GM23338 (cell line): ENCODE measurements at regions not wholly inside any gene's neighbourhood (a gene's known extent, or its start where the extent isn't known, plus 50 kb on each side); places are given as distances from the start of the nearest gene placed in this dataset.

ENCODE experiments used
- ATAC-seq: fragments of 200-7000 bp; cut with Tn5 transposase; 3 replicates; pipeline ENCODE4 v1.9.1; 2020
- DNase-seq: peaks from one replicate; pipeline ENCODE4 v3.0.0-alpha.2; 2015; ENCODE audit warnings: low spot score
- H2AFZ ChIP-seq: fragments of 200-600 bp; sonication (generic); 2 replicates; pipeline ENCODE4 v1.8.0; 2016; ENCODE audit warnings: antibody characterized with exemption, mild to moderate bottlenecking, moderate library complexity
- H3F3A ChIP-seq: fragments of 200-600 bp; sonication (generic); replicated peaks from 2 replicates; pipeline ENCODE4 v1.8.0; 2017; ENCODE audit warnings: antibody characterized with exemption, mixed run types, low read depth
- H3K27ac ChIP-seq: fragments of 200-600 bp; sonication (generic); 2 replicates; pipeline ENCODE4 v1.6.1; 2016; ENCODE audit warnings: low read depth
- H3K27me3 ChIP-seq: fragments of 200-600 bp; sonication (generic); 2 replicates; pipeline ENCODE4 v1.8.0; 2016; ENCODE audit warnings: mild to moderate bottlenecking, mixed run types, moderate library complexity; ENCODE audit not compliant: insufficient read depth
- H3K36me3 ChIP-seq: fragments of 200-600 bp; sonication (generic); 2 replicates; pipeline ENCODE4 v1.8.0; 2016; ENCODE audit warnings: mild to moderate bottlenecking; ENCODE audit not compliant: insufficient read depth
- H3K4me1 ChIP-seq: fragments of 200-600 bp; sonication (generic); 2 replicates; pipeline ENCODE4 v1.8.0; 2016; ENCODE audit warnings: mild to moderate bottlenecking, moderate library complexity; ENCODE audit not compliant: insufficient read depth
- H3K4me2 ChIP-seq: fragments of 200-600 bp; sonication (generic); 2 replicates; pipeline ENCODE4 v1.7.1; 2017; ENCODE audit warnings: mixed run types
- H3K4me3 ChIP-seq: fragments of 200-600 bp; sonication (generic); 2 replicates; pipeline ENCODE4 v1.6.1; 2016; ENCODE audit warnings: mixed run types
- H3K79me2 ChIP-seq: fragments of 200-600 bp; sonication (generic); replicated peaks from 2 replicates; pipeline ENCODE4 v1.8.0; 2017; ENCODE audit warnings: mild to moderate bottlenecking; ENCODE audit not compliant: insufficient read depth
- H3K9me2 ChIP-seq: fragments of 200-600 bp; sonication (generic); 2 replicates; pipeline ENCODE4 v1.8.0; 2017; ENCODE audit not compliant: insufficient read depth
- H4K20me1 ChIP-seq: fragments of 200-600 bp; sonication (generic); replicated peaks from 2 replicates; pipeline ENCODE4 v1.8.0; 2017; ENCODE audit warnings: mild to moderate bottlenecking; ENCODE audit not compliant: insufficient read depth
- H3K27ac Mint-ChIP-seq: 2 replicates; pipeline ENCODE4 v1.8.0; 2020; ENCODE audit warnings: inconsistent platforms, mild to moderate bottlenecking, moderate library complexity, mixed read lengths
- H3K27me3 Mint-ChIP-seq: 3 replicates; pipeline ENCODE4 v1.8.0; 2022; ENCODE audit warnings: low read depth, mild to moderate bottlenecking, moderate library complexity, mixed read lengths, inconsistent platforms; ENCODE audit not compliant: insufficient read depth, poor library complexity
- H3K36me3 Mint-ChIP-seq: 3 replicates; pipeline ENCODE4 v1.8.0; 2021; ENCODE audit warnings: low read depth, mild to moderate bottlenecking, inconsistent platforms, moderate library complexity, mixed read lengths
- H3K4me1 Mint-ChIP-seq: 3 replicates; pipeline ENCODE4 v1.8.0; 2020; ENCODE audit warnings: mild to moderate bottlenecking, inconsistent platforms, mixed read lengths
- H3K4me3 Mint-ChIP-seq: 3 replicates; pipeline ENCODE4 v1.8.0; 2021; ENCODE audit warnings: moderate library complexity, mild to moderate bottlenecking, inconsistent platforms, mixed read lengths
- H3K9me3 Mint-ChIP-seq: 3 replicates; pipeline ENCODE4 v1.8.0; 2020; ENCODE audit warnings: moderate library complexity, mild to moderate bottlenecking, inconsistent platforms, mixed read lengths
- JUNB ChIP-seq: IDR thresholded peaks from one replicate; pipeline ENCODE4 v1.6.1; 2016; ENCODE audit warnings: antibody characterized with exemption; ENCODE audit not compliant: unreplicated experiment
- POLR2AphosphoS5 ChIP-seq: IDR thresholded peaks from 2 replicates; pipeline ENCODE4 v1.6.1; 2016; ENCODE audit warnings: antibody characterized with exemption, low read depth
- STAT1 ChIP-seq: IDR thresholded peaks from one replicate; pipeline ENCODE4 v1.6.1; 2016; ENCODE audit warnings: antibody characterized with exemption; ENCODE audit not compliant: unreplicated experiment
- ZNF114 ChIP-seq: fragments of 250-450 bp; sonication (Bioruptor Pico); IDR thresholded peaks from 2 replicates; pipeline ENCODE4 v1.5.0; 2020; ENCODE audit warnings: mild to moderate bottlenecking, moderate library complexity
- ZNF462 ChIP-seq: fragments of 250-450 bp; sonication (Bioruptor Pico); IDR thresholded peaks from 2 replicates; pipeline ENCODE4 v1.5.0; 2020; ENCODE audit warnings: mild to moderate bottlenecking, moderate library complexity
- TF ChIP-seq, protein P1 (sequence below): IDR thresholded peaks from one replicate; pipeline ENCODE4 v1.6.1; 2018; ENCODE audit warnings: antibody characterized with exemption; ENCODE audit not compliant: unreplicated experiment
- TF ChIP-seq, protein P2 (sequence below), 2 experiments: fragments of 200-600 bp in 1 of 2; sonication (generic) in 1 of 2; conservative IDR thresholded peaks; 2 replicates each; pipeline versions ENCODE4 v1.5.1 to v1.6.1; 2016 to 2017; ENCODE audit warnings: antibody characterized with exemption in 2 of 2, low read depth in 2 of 2, mild to moderate bottlenecking in 2 of 2, moderate library complexity in 1 of 2

GRCh38 chr6:48889429-48889828 lies 573.6 kb downstream of the MMUT start (continued):
- TF ChIP-seq, protein P1, sequence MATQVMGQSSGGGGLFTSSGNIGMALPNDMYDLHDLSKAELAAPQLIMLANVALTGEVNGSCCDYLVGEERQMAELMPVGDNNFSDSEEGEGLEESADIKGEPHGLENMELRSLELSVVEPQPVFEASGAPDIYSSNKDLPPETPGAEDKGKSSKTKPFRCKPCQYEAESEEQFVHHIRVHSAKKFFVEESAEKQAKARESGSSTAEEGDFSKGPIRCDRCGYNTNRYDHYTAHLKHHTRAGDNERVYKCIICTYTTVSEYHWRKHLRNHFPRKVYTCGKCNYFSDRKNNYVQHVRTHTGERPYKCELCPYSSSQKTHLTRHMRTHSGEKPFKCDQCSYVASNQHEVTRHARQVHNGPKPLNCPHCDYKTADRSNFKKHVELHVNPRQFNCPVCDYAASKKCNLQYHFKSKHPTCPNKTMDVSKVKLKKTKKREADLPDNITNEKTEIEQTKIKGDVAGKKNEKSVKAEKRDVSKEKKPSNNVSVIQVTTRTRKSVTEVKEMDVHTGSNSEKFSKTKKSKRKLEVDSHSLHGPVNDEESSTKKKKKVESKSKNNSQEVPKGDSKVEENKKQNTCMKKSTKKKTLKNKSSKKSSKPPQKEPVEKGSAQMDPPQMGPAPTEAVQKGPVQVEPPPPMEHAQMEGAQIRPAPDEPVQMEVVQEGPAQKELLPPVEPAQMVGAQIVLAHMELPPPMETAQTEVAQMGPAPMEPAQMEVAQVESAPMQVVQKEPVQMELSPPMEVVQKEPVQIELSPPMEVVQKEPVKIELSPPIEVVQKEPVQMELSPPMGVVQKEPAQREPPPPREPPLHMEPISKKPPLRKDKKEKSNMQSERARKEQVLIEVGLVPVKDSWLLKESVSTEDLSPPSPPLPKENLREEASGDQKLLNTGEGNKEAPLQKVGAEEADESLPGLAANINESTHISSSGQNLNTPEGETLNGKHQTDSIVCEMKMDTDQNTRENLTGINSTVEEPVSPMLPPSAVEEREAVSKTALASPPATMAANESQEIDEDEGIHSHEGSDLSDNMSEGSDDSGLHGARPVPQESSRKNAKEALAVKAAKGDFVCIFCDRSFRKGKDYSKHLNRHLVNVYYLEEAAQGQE: no peak

GRCh38 chr6:48883116-48883515 lies 579.9 kb downstream of the MMUT start:
- DNase-seq (no peak), ATAC-seq (no peak)
- H3K79me2 ChIP-seq: no peaks in the 10 kb centered on the region
- no peak overlapping the region for H3K4me2 ChIP-seq
- no peak overlapping the region for H3K4me3 Mint-ChIP-seq
- no peaks in the 10 kb centered on the region for H3K27me3 Mint-ChIP-seq
- H3K27ac ChIP-seq: no peak overlapping the region
- H4K20me1 ChIP-seq: no peaks in the 10 kb centered on the region
- no peaks in the 10 kb centered on the region for H3K4me1 ChIP-seq
- H3K4me1 Mint-ChIP-seq: no peaks in the 10 kb centered on the region
- no peaks in the 10 kb centered on the region for H3K36me3 ChIP-seq
- no peak for TF ChIP-seq STAT1
- TF ChIP-seq ZNF114 (CRISPR knock-in tag): no peak
- no peak for TF ChIP-seq POLR2AphosphoS5
- no peak for TF ChIP-seq JUNB
- TF ChIP-seq, protein P2, sequence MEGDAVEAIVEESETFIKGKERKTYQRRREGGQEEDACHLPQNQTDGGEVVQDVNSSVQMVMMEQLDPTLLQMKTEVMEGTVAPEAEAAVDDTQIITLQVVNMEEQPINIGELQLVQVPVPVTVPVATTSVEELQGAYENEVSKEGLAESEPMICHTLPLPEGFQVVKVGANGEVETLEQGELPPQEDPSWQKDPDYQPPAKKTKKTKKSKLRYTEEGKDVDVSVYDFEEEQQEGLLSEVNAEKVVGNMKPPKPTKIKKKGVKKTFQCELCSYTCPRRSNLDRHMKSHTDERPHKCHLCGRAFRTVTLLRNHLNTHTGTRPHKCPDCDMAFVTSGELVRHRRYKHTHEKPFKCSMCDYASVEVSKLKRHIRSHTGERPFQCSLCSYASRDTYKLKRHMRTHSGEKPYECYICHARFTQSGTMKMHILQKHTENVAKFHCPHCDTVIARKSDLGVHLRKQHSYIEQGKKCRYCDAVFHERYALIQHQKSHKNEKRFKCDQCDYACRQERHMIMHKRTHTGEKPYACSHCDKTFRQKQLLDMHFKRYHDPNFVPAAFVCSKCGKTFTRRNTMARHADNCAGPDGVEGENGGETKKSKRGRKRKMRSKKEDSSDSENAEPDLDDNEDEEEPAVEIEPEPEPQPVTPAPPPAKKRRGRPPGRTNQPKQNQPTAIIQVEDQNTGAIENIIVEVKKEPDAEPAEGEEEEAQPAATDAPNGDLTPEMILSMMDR (conservative IDR thresholded peaks at IDR 0.05; ENCODE audit: low read depth in 2 of 2): no peak
- no peak for TF ChIP-seq ZNF462 (CRISPR knock-in tag)
- no peaks in the 10 kb centered on the region for H3K9me3 Mint-ChIP-seq
- H3K27ac Mint-ChIP-seq: no peak overlapping the region
- no peak overlapping the region for H3K4me3 ChIP-seq
- no peaks in the 10 kb centered on the region for H3F3A ChIP-seq
- H2AFZ ChIP-seq: no peak overlapping the region
- H3K36me3 Mint-ChIP-seq: no peaks in the 10 kb centered on the region
- no peaks in the 10 kb centered on the region for H3K27me3 ChIP-seq
- peaks cover 13% of the 10 kb centered on the region for H3K9me2 ChIP-seq
